ENCODE measurements at regions not wholly inside any gene's neighbourhood (a gene's known extent, or its start where the extent isn't known, plus 50 kb on each side); places are given as distances from the start of the nearest gene placed in this dataset.

- TF ChIP-seq GATA2 (IDR thresholded peaks at IDR 0.05; ENCODE audit: low read depth, low read length) = no peak
- TF ChIP-seq GATA3 (IDR thresholded peaks at IDR 0.05; ENCODE audit: low read depth, low read length) = no peak
Observed at GRCh38 chr22:27535452-27535851, 266.1 kb downstream of the MN1 start.
